GM12865 (cell line): ENCODE measurements at regions not wholly inside any gene's neighbourhood (a gene's known extent, or its start where the extent isn't known, plus 50 kb on each side); places are given as distances from the start of the nearest gene placed in this dataset.
"Not testable (repeated sequence)": the region's sequence is repeated elsewhere in the genome, so short reads cannot be mapped to it uniquely, and the experiment has no call there.

Experiments
- DNase-seq: peaks from one replicate; pipeline ENCODE4 v3.0.0; 2010; ENCODE audit warnings: low read depth
- H3K4me3 ChIP-seq: 2 replicates; pipeline ENCODE4 v1.5.1; 2011; ENCODE audit warnings: mild to moderate bottlenecking, low read depth, low read length, control low read depth
- TF ChIP-seq, protein P1 (sequence below): IDR thresholded peaks from 2 replicates; pipeline ENCODE4 v1.5.1; 2011; ENCODE audit warnings: low read length, control low read depth, low read depth, inconsistent platforms; ENCODE audit not compliant: insufficient read depth; ENCODE audit errors: missing control alignments

DNA sequence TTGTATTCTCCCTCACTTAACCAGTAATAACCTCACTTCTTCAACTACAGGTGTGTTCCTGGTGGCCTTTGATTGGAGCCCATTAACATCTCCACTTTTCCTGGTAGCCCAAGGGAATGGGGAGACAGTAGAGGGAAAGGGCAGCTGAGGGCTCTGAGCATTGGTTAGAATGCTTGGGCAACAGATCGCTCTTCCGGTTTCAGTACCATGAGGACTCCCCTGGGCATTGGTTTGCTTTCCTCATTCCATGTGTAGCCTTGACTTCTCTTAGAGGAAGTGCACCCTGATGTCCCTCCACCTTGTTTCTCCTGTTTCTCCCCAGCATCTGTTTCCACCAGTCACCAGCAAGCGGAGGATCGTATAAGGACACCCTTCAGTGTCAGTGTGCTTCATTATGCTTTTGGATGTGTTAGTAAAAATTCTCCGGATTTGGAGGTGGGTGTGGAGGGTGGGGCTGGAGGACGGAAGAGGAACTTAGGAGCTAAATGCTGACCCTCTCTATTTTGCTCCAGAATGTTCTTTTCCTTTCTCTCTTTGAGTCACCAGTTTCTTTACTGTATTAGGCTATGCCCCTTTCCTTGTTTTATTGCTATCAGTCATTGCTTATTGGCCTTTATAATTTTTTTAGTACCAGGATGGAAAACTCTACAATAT, 50.6 kb upstream of the ZNG1B start:
- not testable (repeated sequence) for DNase-seq, H3K4me3 ChIP-seq

DNA sequence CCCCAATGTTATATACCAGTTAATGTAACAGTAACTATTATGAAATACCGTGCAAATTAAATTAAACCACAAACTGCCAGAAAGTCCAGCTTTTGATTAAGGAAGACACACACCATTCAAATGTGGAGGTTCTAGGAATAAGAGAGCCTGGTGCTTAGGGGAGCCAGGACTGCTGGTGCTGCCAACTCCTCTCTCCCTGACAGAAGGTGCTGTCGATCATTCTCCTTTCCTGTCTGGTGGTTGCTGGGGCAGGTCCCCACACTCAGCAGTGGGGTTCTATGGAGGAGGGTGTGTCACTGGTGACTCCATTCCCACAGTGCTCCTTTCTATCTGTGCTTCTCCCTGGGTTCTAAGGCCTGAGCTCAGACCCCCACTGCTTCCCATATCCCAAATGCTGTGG, 57.9 kb upstream of the ZNG1B start:
- DNase-seq, H3K4me3 ChIP-seq: not testable (repeated sequence)

DNA sequence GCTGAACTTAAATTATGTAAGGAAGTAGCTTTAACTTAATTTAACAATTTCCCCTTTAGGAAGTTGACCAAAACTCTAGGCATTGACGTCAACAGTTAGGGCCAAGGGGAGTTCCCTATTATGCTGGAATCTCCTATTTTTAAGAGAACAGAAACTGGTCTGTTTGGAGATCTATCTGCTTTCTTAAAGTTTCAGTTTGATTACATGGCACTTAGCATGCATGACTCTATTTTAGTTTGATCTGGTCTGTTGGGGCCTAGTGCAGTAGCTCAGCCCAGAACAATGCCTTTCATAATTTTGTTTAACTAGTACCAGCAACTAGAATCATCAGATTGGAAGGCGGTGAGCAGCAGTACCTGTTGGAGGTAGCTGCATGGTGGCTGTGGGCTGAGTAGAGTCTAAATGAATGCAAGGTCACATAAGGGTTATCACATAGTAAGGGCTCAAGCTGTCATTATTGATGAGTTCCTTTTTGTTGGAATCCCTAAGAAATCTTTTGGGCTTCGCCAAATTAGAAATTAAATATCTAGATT, 60.5 kb upstream of the ZNG1B start:
- TF ChIP-seq, protein P1, sequence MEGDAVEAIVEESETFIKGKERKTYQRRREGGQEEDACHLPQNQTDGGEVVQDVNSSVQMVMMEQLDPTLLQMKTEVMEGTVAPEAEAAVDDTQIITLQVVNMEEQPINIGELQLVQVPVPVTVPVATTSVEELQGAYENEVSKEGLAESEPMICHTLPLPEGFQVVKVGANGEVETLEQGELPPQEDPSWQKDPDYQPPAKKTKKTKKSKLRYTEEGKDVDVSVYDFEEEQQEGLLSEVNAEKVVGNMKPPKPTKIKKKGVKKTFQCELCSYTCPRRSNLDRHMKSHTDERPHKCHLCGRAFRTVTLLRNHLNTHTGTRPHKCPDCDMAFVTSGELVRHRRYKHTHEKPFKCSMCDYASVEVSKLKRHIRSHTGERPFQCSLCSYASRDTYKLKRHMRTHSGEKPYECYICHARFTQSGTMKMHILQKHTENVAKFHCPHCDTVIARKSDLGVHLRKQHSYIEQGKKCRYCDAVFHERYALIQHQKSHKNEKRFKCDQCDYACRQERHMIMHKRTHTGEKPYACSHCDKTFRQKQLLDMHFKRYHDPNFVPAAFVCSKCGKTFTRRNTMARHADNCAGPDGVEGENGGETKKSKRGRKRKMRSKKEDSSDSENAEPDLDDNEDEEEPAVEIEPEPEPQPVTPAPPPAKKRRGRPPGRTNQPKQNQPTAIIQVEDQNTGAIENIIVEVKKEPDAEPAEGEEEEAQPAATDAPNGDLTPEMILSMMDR: no peak
- peak; percentile 35 for DNase-seq
- H3K4me3 ChIP-seq: no peak overlapping the region

DNA sequence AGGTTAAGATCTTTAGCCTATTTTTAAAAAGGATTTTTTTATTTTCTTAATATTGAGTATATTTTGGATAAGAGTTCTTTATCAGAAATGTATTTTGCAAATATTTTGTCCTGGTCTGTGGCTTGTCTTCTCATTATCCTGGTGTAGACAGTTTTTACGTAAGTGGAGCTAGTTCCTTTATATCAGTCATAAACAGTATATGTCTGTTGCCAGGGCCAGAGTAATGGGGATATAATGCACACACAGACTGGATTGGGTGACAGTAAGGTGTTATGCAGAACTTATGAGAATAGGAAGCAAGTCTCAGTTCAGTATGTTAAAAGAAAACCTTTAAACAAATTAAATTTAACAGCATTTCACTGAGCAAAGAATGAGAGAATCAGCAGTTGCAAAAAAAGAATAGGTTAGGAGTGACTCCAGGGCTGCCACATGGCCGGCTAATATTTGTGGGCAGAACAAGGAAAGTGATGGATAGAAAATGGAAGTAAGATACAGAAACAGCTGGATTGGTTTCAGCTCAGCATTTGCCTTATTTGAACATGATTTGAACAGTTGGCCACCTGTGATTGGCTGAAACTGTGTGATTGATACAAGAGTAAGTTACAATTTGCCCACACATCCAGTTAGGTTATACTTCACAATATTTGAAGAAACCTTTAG, 61.1 kb upstream of the ZNG1B start:
- TF ChIP-seq, protein P1: no peak
- DNase-seq: no peak
- no peak overlapping the region for H3K4me3 ChIP-seq

DNA sequence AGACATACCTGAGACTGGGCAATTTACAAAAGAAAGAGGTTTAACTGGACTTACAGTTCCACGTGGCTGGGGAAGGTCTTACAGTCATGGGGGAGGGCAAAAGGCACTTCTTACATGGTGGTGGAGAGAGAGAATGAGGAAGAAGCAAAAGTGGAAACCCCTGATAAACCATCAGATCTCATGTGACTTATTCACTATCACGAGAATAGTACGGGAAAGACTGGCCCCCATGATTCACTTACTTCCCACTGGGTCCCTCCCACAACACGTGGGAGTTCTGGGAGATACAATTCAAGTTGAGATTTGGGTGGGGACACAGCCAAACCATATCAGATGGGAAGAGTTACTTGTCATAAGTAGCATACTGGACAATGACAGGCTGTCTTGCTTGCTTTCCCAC, 62.6 kb upstream of the ZNG1B start:
- H3K4me3 ChIP-seq, DNase-seq: not testable (repeated sequence)

DNA sequence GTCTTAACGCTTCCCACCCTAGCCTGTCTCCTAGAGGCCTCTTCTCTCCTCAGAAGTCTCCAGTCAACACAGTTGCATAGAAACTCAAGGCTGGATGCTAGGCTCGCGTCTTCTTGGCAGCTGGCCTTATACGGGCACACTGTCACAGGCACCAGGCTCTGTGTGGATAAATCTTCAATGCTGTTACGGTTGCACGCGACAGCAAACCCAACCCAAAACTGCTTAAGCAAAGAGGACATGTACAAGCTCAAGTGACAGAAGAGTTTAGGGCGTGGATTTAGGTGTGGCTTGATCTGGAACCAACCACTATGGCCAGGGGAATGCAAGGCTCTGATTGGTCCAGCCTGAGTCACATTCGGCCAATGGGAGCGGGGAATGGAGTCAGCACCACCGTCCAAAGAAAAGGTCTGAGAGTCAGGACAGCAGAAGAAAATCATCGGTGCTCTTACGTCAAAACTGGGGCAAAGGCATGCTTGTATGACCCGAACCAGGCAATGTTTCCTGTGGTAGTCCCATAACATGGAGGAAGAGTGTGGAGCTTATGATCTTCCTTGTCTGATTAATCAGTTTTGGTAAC, 65.1 kb upstream of the ZNG1B start:
- H3K4me3 ChIP-seq, DNase-seq: not testable (repeated sequence)

DNA sequence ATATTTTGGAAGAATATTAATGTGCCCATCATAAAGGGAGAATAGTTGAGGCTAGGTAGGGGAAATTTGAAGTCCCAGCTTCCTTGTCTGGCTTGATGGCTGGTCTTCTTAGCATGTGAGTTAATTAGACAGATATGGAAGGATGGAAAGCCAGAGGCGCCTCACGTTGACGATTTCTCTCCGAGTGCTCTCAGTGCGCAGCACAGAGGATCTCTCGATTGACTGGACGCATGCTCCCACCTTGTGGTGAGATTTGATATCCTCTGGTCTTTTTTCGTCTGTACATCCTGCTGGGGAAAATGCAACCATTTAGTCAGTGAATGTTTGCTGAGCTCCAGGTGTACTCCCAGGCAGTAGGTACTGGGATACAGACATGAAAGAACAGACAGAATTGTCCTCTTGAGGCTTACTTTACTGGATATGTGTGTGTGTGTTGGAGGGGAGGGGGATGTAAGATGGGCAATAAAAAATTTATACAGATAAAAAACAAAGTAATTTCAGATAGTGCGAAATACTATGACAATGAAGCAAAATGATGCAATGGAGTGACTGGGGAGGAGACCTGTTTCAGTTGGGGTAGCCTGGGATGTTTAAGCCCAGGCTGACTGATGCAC, 66.9 kb upstream of the ZNG1B start:
- peak; percentile 47 for DNase-seq
- TF ChIP-seq, protein P1: peak; percentile 39
- H3K4me3 ChIP-seq: no peak overlapping the region

DNA sequence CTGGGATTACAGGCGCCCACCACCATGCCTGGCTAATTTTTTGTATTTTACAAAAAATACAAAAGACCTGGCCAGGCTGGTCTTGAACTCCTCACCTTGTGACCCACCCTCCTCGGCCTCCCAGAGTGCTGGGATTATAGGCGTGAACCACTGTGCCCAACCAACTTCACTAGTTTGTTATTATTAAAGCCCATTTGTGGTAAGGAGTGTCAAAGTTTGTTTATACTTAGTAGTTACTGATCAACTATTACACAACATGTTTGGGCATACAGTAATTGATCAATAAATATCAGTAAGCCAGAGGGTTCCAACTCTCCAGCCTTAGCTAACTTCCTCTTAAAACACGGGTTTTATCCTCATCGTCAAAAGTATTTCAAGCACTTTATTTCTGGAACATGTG, 67.5 kb upstream of the ZNG1B start:
- H3K4me3 ChIP-seq: no peak overlapping the region
- TF ChIP-seq, protein P1: no peak
- DNase-seq: no peak

DNA sequence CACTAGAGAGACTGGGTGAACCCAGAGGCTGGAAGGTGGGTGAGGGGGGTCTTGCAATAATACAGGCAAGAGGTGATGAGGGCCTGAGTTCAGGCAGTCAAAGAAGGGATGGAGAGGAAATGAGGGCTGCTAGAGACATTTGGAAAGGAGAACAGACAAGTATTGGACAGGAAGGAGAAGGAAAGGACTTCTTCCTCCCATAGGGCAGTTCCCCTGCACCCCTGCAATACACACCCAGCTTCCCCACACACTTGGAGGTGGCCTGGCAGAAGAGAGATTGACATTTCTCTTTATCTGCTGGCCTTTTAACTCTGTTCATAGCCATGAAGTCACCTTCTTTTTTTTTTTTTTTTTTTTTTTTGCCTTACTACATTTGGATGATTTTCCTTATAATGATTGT, 68.9 kb upstream of the ZNG1B start:
- H3K4me3 ChIP-seq, DNase-seq: not testable (repeated sequence)

DNA sequence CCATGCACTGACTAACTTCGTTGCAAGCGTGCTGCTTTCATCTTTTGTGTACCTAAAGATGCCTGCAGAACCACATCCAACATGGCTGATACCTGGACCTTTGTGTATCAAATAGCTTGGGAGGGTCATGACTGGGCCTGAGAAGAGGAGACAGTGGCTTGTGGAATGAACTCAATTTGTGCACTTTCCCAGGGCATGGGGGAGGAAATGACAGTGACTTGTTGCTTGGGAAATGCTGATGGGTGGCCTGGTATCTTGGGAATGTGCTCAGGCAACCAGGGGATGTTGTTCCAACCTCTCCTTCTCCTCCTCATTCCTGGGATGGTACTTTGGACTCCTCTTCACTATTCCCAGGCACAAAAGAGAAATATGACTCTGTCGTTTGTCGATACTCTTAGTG, 70.7 kb upstream of the ZNG1B start:
- H3K4me3 ChIP-seq, DNase-seq: not testable (repeated sequence)

DNA sequence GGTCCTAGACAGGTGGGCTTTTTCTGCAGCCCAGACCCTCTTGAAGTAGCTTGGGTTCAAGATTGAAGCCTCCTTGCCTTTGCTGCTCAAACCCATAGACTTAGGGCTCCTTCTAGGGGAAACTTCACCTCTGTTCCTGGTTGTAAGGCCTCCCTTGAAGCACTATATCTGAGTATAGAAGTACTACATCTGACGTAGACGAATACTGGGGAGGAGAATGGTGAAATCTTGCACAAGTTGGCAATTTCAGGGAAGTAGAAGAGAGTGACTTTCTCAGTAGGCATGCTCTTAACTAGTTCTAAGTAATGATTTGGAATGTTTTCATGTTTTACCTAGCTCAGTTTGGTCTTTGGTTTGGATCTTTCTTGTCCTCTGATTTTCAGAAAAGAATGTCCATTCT, 71.7 kb upstream of the ZNG1B start:
- not testable (repeated sequence) for H3K4me3 ChIP-seq, DNase-seq

DNA sequence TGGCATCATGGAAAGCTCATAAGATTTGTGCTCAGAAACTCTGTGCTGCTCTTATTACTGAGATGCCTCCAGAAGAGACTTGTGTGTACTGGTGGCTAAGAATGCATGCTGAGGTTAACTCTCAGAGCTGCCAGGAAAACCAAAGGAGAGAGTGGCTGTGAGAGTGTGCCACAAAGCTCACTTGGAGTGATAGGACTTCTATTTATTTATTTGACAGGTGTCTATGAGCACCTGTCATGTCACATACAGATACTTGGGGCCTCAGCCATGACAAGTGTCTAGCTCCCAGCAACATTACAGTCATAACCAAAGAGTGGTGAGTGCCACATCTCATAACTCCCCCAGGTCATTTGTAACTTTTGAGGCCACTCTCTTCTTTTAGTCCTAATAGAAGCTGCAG, 72.2 kb upstream of the ZNG1B start:
- not testable (repeated sequence) for DNase-seq, H3K4me3 ChIP-seq
